ENCODE measurements at regions not wholly inside any gene's neighbourhood (a gene's known extent, or its start where the extent isn't known, plus 50 kb on each side); places are given as distances from the start of the nearest gene placed in this dataset.
"Not testable (repeated sequence)": the region's sequence is repeated elsewhere in the genome, so short reads cannot be mapped to it uniquely, and the experiment has no call there.

- DNase-seq (ENCODE audit: low spot score), result no peak
These were observed 1000.0 kb upstream of the CELF2 start for GRCh38 chr10:10017716-10018115.

DNA sequence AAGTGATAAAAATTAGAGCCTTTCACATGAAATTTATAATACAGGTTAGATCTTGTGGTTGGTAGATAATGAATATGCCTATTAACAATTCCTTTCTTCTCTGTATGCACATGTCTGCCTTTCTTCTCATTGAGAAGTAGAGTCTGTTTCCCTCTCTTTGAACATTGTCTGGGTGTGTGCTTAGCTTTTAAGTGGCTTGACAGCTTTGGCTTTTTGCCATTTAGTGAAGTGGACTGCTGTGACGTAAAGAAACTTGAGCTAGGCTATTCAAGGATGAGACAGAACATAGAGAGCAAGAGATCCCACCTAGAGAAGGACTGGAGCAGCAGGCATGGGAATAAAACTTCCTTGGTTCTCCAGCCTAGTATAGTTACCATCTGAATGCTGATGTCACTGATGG lies 996.7 kb upstream of the CELF2 start:
- no peak for DNase-seq (ENCODE audit: low spot score)

- no peak for DNase-seq (ENCODE audit: low spot score)
These were observed 984.7 kb upstream of the CELF2 start for GRCh38 chr10:10032991-10033390.

GRCh38 chr10:10038348-10038747 lies 979.3 kb upstream of the CELF2 start:
- DNase-seq (ENCODE audit: low spot score), result no peak

- DNase-seq (ENCODE audit: low spot score), result no peak
These were observed 978.1 kb upstream of the CELF2 start for GRCh38 chr10:10039595-10039994.

GRCh38 chr10:10043083-10043482 lies 974.6 kb upstream of the CELF2 start:
- DNase-seq (ENCODE audit: low spot score), result no peak

DNA sequence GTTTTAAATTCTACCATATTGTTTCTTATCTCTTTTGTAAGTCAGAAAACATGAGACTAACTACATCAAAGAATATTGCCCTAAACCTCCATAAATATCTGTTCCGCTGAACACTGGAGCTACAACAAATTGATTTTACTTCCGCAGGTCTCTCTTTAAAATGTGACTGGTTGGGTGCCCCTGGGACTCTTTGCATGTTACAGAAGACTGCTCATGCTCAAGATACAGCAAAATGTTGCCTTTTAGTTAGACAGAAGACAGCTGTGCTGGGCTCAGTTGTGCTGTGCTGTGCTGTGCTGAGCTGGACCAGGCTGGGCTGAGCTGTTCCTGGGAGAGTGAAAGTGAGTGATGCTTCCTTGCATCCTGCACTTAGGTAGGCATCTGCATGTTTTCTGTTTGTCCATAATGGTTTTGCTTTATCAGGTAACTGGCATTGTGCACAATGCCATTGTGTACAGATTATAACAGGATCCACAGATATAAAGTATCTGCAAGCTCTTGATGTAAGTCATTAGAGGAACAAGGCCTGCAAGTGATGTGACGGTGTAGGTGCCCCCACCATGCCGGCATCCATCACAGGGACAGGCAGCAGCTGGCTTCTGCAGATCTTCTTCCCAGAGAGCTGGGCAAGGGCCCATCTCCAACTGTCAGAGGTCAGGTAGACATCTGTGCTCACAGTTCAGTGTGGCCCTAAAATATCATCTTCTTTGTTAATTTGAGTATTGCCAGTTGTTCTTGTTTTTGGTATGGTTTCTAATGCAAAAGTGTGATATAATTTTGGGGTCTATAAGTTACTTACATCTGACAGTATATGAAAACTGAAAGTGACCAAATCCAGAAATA lies 972.5 kb upstream of the CELF2 start:
- no peak for DNase-seq (ENCODE audit: low spot score)

GRCh38 chr10:10045765-10046028 lies 972.0 kb upstream of the CELF2 start:
- no peak for DNase-seq (ENCODE audit: low spot score)

DNA sequence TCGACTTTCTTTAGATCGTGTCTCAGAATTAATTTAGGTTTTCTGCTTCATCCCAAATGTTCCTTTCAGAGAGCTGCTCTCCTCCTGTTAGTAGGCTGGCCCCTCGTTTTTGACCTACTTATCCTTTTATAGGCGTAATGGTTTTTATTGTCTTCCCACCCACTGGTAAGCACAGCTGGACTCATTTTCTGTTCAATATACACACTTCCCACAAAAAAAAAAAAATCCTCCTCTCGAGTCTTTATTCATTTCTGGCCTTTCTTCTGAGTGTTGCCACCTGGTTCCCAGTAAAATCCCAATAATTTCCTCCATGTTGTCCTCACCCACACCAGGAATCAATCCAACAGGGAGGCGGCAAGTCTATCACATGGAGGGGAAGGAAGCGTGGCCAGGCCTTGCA lies 970.2 kb upstream of the CELF2 start:
- DNase-seq (ENCODE audit: low spot score), result no peak

GRCh38 chr10:10053051-10053450 lies 964.6 kb upstream of the CELF2 start:
- DNase-seq (ENCODE audit: low spot score), result no peak

DNA sequence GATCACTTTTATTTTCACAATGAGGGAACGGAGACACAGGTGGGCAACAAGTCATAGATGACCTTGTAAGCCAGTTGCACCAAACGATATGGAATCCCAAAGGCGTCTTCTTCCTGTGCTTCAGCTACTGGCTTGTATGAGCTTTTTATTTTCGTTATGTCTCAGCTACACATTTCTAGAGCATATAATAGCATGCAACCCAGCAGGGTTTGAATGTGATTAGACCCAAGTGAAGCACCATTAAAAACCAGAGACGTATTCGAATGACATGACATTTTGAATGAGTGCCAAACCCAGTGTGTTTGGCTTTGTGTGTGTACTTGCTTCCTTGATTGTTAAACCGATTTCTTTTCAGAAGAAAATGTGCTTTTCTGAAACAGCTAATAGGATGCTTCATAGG lies 963.2 kb upstream of the CELF2 start:
- no peak for DNase-seq (ENCODE audit: low spot score)

DNA sequence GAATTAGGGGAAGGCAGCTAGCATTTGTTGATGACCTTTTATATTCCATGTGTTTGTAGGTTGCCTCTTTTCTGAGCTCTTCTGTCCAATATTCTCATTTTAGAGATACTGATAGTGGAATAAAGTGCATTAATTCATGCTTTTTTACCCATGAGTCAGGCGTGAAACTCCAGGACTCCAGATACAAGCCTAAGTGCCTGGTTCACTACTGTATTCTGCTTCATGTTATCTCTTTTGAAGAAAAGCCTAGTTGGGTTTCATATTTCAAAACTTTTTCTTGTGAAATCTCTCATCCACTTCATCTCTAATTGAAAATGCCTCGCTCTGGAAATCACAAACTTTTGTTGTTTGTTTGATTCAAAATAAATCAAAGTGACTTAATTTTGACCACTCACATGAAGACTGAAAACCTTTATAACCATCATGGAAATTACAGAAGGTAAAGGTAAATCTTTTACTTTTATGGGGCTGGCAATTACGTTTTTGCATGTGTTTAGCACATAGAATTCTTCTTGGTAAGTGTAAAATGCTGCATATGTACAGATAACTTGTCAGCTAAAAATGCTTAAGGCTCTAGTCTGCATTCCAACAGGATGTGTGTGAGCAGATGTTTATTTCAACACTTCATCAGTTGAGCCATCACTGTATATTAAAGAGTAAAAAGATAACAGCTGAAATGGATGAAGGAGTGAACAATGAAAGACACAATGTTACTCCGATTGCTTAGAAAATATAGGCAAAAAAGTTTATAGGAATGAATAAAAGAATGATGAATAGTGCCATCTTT lies 961.8 kb upstream of the CELF2 start:
- no peak for DNase-seq (ENCODE audit: low spot score)

GRCh38 chr10:10056961-10057360 lies 960.7 kb upstream of the CELF2 start:
- DNase-seq (ENCODE audit: low spot score), result no peak

- no peak for DNase-seq (ENCODE audit: low spot score)
These were observed 950.0 kb upstream of the CELF2 start for GRCh38 chr10:10067644-10068043.

- DNase-seq (ENCODE audit: low spot score), result not testable (repeated sequence)
These were observed 942.8 kb upstream of the CELF2 start for GRCh38 chr10:10074847-10075246.

DNA sequence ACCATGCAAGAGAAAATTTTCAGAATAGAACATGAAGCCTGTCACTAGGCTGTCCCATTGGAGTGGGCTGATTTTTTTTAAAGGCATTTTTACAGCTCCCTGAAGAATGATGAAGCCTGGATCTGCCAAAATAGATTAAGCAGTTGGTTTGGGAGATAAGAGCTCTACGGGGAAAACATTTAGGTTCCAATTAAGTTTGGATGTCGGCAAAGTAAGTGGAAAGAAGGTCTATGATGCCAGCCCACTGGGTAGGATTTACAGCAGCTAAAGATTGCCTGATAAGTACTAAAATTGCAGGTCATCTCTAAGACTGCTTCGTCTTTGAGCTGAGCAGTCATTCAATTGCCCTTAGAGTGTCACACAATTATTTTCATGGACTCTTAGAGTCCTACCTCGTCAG lies 939.2 kb upstream of the CELF2 start:
- DNase-seq (ENCODE audit: low spot score), result no peak

- DNase-seq (ENCODE audit: low spot score), result no peak
These were observed 925.1 kb upstream of the CELF2 start for GRCh38 chr10:10092581-10092980.

GRCh38 chr10:10093021-10093420 lies 924.7 kb upstream of the CELF2 start:
- no peak for DNase-seq (ENCODE audit: low spot score)

GRCh38 chr10:10094691-10095090 lies 923.0 kb upstream of the CELF2 start:
- no peak for DNase-seq (ENCODE audit: low spot score)

- no peak for DNase-seq (ENCODE audit: low spot score)
These were observed 921.4 kb upstream of the CELF2 start for GRCh38 chr10:10096296-10096695.

DNA sequence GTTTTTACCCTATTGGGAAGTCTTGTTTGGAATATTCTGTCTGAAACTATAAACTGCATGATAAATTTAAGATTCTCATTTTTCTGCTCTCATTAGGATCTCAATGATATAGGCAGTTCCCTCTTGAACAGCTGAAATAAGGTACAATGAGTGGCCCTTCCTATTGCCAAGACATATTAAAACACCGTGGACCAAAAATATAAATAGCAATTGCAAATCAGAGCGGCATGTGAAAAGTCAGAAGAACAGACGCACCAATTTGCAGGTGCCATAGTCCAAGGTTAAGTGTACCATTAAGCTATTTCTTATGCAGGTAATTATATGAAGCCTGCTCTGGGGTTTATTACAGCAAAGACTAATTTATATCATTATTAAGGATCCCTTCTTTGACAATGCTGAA lies 920.8 kb upstream of the CELF2 start:
- DNase-seq (ENCODE audit: low spot score), result no peak

- no peak for DNase-seq (ENCODE audit: low spot score)
These were observed 916.6 kb upstream of the CELF2 start for GRCh38 chr10:10101106-10101505.

DNA sequence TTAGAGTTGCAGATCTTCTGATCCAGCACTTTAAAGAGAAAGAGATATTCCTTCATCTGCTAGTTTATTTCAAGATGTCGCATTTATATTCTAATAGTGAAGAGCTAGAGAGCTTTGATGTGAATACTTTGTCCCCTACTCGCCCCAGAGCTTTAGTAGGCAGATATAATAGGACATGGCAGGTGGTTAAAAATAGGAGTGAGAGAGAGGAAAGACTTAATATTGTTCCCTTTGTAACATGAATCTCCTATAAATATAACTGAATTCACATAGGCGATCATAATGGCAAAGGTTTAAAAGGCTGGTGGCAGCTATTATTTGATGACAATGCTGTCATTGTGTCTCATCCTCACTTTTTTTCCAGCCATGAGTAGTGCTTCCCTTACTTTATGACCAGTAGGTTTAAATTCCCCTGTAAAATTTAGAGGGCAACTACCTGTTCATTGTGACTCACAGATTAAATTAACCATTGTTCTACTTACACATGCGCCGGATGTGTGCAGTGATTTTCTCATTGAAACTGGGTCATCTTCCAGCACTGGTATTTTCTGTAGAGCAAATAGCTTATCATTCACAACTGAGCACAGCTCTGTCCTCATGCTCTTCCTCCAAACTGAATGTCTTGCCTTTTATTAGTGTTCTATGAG lies 906.7 kb upstream of the CELF2 start:
- no peak for DNase-seq (ENCODE audit: low spot score)
